Tibial artery (tissue), 4 donors: ENCODE measurements at regions not wholly inside any gene's neighbourhood (a gene's known extent, or its start where the extent isn't known, plus 50 kb on each side); places are given as distances from the start of the nearest gene placed in this dataset.

Experiments
- DNase-seq, 2 donors: peaks; one replicate each; pipeline ENCODE4 v3.0.0-alpha.2; 2019
- H3K27ac ChIP-seq, 2 donors: fragments of 200-600 bp; sonication (generic) in 1 of 2; 1 replicate in 1 of 2; 2 replicates in 1 of 2; pipeline ENCODE4 v1.5.1; 2018 to 2019; ENCODE audit warnings: mild to moderate bottlenecking in 1 of 2
- H3K27me3 ChIP-seq, 2 donors: fragments of 200-600 bp; sonication (generic) in 1 of 2; one replicate each; pipeline versions ENCODE4 v1.5.1 to v1.6.0; 2016 to 2019
- H3K36me3 ChIP-seq, 3 donors: fragments of 200-600 bp; sonication (generic) in 2 of 3; one replicate each; pipeline ENCODE4 v1.5.1; 2016 to 2019; ENCODE audit warnings: mild to moderate bottlenecking in 2 of 3
- H3K4me1 ChIP-seq, 4 donors: fragments of 200-600 bp; sonication (generic) in 2 of 4; 1 replicate in 3 of 4; 2 replicates in 1 of 4; pipeline ENCODE4 v1.5.1; 2016 to 2019
- H3K4me3 ChIP-seq, 2 donors: fragments of 200-600 bp; sonication (generic) in 1 of 2; 1 replicate in 1 of 2; 2 replicates in 1 of 2; pipeline ENCODE4 v1.5.1; 2018 to 2019; ENCODE audit warnings: mild to moderate bottlenecking in 2 of 2
- H3K9me3 ChIP-seq, 3 donors: fragments of 200-600 bp; sonication (generic) in 1 of 3; one replicate each; pipeline ENCODE4 v1.5.1; 2016 to 2019
- intact Hi-C: fragments of 100-400 bp; cut with DNase I; formaldehyde crosslinking; loops from one replicate; pipeline ENCODE4 v1.15.0; 2023; ENCODE audit warnings: low total_unique reads
- TF ChIP-seq, protein P1 (sequence below), 2 experiments: fragments of 200-600 bp in 1 of 2; fragments of 450-650 bp in 1 of 2; IDR thresholded peaks; one replicate each; pipeline ENCODE4 v1.5.1; 2017 to 2019; ENCODE audit warnings: antibody characterized with exemption in 2 of 2, mild to moderate bottlenecking in 1 of 2, moderate library complexity in 1 of 2

GRCh38 chr2:41992056-41992642 lies 55.7 kb upstream of the PKDCC start:
- no peak for DNase-seq
- Histone ChIP-seq H3K4me1 (peaks cover 0 to 31% (median 20%) of the 10 kb centered on the region in 4 donors), H3K4me3 (no peak overlapping the region), H3K27ac (no peak overlapping the region), H3K36me3 (no peaks in the 10 kb centered on the region), H3K27me3 (no peaks in the 10 kb centered on the region), H3K9me3 (no peaks in the 10 kb centered on the region)
- intact Hi-C loops, result loop anchor here (10.0 kb wide), 1 partner anchor 53 kb away; the partner anchor contains the start of gene PKDCC
- TF ChIP-seq, protein P1, sequence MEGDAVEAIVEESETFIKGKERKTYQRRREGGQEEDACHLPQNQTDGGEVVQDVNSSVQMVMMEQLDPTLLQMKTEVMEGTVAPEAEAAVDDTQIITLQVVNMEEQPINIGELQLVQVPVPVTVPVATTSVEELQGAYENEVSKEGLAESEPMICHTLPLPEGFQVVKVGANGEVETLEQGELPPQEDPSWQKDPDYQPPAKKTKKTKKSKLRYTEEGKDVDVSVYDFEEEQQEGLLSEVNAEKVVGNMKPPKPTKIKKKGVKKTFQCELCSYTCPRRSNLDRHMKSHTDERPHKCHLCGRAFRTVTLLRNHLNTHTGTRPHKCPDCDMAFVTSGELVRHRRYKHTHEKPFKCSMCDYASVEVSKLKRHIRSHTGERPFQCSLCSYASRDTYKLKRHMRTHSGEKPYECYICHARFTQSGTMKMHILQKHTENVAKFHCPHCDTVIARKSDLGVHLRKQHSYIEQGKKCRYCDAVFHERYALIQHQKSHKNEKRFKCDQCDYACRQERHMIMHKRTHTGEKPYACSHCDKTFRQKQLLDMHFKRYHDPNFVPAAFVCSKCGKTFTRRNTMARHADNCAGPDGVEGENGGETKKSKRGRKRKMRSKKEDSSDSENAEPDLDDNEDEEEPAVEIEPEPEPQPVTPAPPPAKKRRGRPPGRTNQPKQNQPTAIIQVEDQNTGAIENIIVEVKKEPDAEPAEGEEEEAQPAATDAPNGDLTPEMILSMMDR (IDR thresholded peaks at IDR 0.05), result no peak

DNA sequence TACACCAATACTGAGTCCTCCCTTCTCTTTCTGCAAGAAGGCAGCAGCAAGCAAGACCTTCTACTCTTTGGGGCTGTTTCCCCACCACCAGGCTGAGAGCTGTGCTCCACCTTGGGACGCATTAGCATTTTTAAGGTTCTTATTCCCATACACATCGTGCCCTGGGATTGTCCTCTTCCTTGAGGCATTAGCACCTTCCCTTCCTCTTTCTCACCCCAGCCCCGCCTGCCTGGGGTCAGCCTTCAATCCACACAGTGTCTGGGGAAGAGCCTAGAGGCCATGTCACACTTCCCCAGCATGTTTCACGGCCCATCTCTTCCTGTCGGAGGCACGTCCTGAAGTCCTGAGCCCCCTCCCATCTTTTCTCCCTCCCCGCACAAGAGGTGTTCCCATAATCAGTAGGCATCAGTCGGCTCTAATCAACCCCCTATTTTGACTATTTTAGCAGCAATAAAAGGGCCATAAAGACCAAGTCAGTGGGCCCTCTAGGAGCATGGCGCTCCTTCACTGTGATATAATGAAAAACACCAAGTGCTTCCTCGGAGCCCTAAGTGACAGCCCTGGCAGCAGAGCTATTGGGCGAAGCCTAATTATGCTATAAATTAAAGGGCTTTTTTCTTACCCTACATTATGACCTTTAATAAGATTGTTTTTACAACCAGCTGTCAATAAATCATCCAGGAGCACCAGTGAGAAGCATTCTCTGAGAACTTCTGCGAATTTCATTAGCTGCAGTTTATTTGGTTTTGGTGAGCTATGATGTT lies 55.0 kb upstream of the PKDCC start:
- TF ChIP-seq, protein P1 (IDR thresholded peaks at IDR 0.05), result no peak
- Histone ChIP-seq H3K4me3 (no peak overlapping the region), H3K27me3 (no peaks in the 10 kb centered on the region), H3K4me1 (peaks cover 0 to 33% (median 20%) of the 10 kb centered on the region in 4 donors), H3K36me3 (no peaks in the 10 kb centered on the region), H3K9me3 (no peaks in the 10 kb centered on the region), H3K27ac (no peak overlapping the region)
- no peak for DNase-seq
- intact Hi-C loops, result loop anchor here (10.0 kb wide), 1 partner anchor 52 kb away; the partner anchor contains the start of gene PKDCC

DNA sequence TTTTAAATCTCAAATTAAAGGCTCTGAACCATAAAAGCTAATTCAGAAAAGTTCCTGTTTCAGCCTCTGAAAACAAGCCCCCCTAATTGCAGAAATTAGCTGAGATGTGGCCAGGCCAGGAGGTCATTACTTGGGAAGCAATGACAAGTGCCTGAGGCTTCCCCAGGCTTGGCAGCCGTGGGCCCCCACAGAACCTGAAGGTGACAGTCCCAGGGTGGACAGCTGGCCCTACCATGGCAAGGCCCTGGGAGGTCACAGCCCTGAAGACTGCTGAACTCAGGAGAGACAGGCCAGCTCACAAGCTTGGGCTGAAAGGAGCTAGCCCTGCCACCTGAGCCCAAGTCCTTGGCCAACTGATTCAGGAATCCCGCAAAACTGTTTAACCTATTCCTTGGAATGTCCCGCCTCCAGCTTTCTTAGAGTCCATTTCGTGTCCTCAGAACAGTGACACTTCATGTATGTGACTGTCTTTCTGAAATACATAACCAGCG lies 54.3 kb upstream of the PKDCC start:
- intact Hi-C loops, result loop anchor here (10.0 kb wide), 1 partner anchor 51 kb away; the partner anchor contains the start of gene PKDCC

GRCh38 chr2:41994233-41994637 lies 53.6 kb upstream of the PKDCC start:
- Histone ChIP-seq H3K36me3 (no peaks in the 10 kb centered on the region), H3K4me1 (peaks cover 0 to 35% (median 24%) of the 10 kb centered on the region in 4 donors), H3K27ac (no peak overlapping the region), H3K4me3 (no peak overlapping the region), H3K27me3 (no peaks in the 10 kb centered on the region), H3K9me3 (no peaks in the 10 kb centered on the region)
- TF ChIP-seq, protein P1 (IDR thresholded peaks at IDR 0.05), result no peak
- intact Hi-C loops, result loop anchor here (10.0 kb wide), 1 partner anchor 51 kb away; the partner anchor contains the start of gene PKDCC
- no peak for DNase-seq

More for the DNA sequence above, 54.3 kb upstream of the PKDCC start:
- Histone ChIP-seq H3K27ac (no peak overlapping the region), H3K36me3 (no peaks in the 10 kb centered on the region), H3K4me1 (peaks cover 0 to 35% (median 24%) of the 10 kb centered on the region in 4 donors), H3K9me3 (no peaks in the 10 kb centered on the region), H3K4me3 (no peak overlapping the region), H3K27me3 (no peaks in the 10 kb centered on the region)
- no peak for DNase-seq
- TF ChIP-seq, protein P1 (IDR thresholded peaks at IDR 0.05), result no peak

- peaks cover 0 to 32% (median 20%) of the 10 kb centered on the region in 4 donors for H3K4me1 ChIP-seq
- intact Hi-C loops, result loop anchor here (10.0 kb wide), 1 partner anchor 50 kb away; the partner anchor contains the start of gene PKDCC
- no peaks in the 10 kb centered on the region for H3K9me3 ChIP-seq
- TF ChIP-seq, protein P1 (IDR thresholded peaks at IDR 0.05), result no peak
- DNase-seq, result peak in 1 of 2 donors; percentile 29
- no peak overlapping the region for H3K4me3 ChIP-seq
- H3K36me3 ChIP-seq, result no peaks in the 10 kb centered on the region
- no peaks in the 10 kb centered on the region for H3K27me3 ChIP-seq
- no peak overlapping the region for H3K27ac ChIP-seq
Observed at GRCh38 chr2:41994661-41995060, 53.2 kb upstream of the PKDCC start.
